GM21423 (cell line): ENCODE measurements at regions not wholly inside any gene's neighbourhood (a gene's known extent, or its start where the extent isn't known, plus 50 kb on each side); places are given as distances from the start of the nearest gene placed in this dataset.
"Not testable (repeated sequence)": the region's sequence is repeated elsewhere in the genome, so short reads cannot be mapped to it uniquely, and the experiment has no call there.

Experiments used
- ATAC-seq: cut with Tn5 transposase; IDR thresholded peaks from one replicate; pipeline ENCODE4 v1.9.1; 2021; ENCODE audit warnings: mild to moderate bottlenecking, moderate library complexity; ENCODE audit not compliant: unreplicated experiment

GRCh38 chr16:26840691-26841090, 226.0 kb upstream of the C16orf82 start:
- ATAC-seq = no peak

DNA sequence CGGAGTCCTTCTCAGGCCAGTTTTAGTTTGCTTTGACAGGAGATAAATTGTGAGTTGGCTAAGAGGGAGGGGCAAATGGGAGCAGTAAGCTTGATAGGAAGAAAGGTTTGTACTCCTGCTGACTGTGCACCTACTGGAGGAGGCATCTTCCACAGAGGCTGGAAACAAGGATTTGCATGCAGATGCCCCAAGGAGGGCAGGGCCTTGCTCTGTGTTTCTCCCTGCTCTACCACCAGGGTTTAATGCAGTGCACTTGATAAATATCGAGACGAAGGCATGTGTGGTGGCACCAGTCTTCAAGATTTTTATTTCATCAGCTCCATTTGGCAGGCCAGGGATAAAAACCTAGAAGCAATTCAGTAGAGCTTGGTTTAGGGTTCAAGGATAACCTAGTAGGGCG, 210.5 kb upstream of the C16orf82 start:
- no peak for ATAC-seq

DNA sequence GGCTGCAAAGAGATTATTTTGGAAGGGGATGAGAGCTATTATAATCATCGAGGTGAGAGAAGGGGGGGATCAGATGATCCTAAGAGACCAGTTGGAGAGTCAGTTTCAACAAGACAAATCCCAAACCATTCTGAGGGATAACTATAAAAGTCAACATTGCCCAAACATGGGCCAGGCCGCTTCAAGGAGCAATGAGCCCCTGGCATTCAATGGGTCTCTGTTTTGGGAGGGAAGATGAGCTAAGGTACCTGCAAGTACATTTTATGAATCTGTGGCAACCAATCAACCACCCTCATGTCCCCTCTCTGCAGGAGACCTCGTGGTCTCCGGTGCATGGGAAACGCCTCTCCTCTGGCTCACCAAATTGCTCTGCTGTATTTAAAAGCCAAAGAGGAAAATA, 209.9 kb upstream of the C16orf82 start:
- ATAC-seq = no peak

DNA sequence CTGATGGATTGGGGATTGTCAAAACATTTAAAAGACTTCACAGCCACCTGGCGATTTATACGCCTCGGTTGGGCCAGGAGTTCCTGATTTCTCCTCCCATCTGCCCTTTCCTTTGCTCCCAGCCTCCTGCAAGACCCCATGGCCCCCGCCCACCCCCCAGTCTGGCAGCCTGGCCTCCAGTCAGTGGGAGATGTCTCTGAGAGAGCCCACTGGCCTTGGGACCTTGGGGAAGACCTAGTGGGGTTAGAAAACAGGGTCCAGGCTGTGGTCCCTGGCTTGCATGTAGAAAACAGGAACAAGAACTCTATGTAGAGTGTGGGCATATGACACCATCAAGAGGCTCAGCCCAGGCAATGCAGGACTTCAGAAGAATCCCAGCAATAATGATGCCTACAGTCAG, 209.4 kb upstream of the C16orf82 start:
- no peak for ATAC-seq

DNA sequence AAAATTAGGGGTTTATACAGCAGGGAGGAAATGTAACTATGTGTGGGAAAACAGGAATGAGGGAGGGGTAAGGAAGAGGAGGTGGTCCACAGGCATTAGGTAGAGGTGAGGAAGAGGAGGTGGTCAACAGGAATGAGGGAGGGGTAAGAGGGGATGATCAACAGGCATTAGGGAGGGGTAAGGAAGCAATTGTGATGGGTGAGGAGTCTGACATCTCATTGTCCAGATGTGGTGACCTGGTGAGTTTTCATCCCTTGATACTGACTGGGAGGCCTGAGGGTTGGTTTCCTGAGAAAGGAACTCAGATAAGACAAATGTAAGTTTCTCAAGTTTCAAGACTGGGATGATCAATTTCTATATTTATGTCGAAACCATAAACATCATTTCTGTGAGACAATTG, 206.2 kb upstream of the C16orf82 start:
- no peak for ATAC-seq

- no peak for ATAC-seq
Observed at GRCh38 chr16:26863931-26864330, 202.8 kb upstream of the C16orf82 start.

DNA sequence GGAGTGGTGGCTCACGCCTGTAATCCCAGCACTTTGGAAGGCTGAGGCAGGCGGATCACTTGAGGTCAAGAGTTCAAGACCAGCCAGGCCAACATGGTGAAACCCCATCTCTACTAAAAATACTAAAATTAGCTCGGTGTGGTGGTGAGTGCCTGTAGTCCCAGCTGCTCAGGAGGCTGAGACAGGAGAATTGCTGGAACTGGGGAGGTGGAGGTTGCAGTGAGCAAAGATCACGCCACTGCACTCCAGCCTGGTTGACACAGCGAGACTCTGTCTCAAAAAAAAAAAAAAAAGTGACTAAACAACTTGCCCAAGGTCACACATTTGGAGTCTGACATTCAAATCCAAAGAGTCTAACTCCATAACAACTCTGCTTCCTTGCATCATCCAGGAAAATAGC, 192.4 kb upstream of the C16orf82 start:
- ATAC-seq = not testable (repeated sequence)

GRCh38 chr16:26877421-26877820, 189.3 kb upstream of the C16orf82 start:
- ATAC-seq = no peak

GRCh38 chr16:26885674-26886073, 181.1 kb upstream of the C16orf82 start:
- no peak for ATAC-seq

DNA sequence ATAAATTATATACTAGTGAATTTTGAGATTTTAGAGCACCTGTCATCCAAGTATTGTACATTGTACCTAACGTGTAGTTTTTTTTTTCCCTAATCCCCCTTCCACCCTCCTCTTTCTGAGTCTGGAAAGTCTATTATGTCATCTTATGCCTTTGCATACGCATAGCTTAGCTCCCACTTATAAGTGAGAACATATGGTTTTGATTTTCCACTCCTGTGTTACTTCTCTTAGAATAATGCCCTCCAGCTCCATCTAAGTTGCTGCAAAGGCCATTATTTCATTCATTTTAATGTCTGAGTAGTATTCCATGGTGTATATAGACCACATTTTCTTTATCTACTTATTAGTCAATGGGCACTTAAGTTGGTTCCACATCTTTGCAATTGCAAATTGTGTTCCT, 177.0 kb upstream of the C16orf82 start:
- ATAC-seq = no peak

- no peak for ATAC-seq
Observed at GRCh38 chr16:26898200-26898599, 168.5 kb upstream of the C16orf82 start.

DNA sequence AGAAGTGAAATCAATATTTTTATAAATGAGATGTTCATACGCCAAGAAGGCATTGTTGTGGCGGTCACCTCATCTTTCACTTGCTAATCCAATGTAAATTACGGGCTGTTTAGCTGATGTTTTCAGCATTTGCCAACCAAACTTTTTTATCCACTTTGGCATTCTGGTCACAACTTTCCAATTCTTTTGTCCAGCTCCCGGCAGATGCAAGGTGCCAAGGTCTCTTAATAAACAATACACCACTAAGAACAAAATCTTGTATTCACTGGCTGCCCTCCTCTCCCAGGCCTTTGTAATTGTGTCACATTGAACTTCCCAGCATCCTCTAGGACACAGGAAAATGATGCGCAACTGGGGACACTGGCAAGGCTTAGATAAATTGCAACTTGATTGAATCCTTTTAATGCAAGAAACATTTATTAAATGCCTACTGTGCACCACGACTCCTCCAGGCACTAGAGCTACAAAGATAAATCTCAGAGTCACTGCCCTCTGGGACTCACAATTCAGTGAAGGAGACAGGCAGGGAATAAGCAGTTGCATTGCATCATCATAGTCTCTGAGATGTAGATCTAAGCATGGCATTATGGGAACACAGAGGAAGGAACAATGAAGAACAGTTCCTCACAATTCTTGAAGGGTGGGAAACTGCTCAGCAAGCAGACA, 165.4 kb upstream of the C16orf82 start:
- ATAC-seq = no peak

DNA sequence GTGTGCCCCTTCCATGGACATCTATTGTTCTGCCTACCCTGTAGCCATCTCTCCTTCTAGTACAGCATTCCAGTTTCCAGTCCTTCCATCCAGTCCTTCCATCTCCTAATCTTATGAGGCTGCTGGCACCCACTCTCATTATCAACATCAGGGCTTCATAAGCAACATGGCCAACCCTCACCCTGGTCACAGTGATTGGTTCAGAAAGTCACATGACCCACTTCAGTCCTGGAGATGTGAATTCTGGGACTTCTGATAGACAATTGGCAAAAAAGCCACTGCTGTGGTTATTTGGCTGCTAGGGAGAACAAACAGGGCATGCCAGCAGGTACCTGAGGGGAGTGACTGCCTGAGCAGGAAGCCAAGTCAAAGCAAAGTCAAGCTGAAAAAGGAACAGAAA, 164.7 kb upstream of the C16orf82 start:
- ATAC-seq = no peak

DNA sequence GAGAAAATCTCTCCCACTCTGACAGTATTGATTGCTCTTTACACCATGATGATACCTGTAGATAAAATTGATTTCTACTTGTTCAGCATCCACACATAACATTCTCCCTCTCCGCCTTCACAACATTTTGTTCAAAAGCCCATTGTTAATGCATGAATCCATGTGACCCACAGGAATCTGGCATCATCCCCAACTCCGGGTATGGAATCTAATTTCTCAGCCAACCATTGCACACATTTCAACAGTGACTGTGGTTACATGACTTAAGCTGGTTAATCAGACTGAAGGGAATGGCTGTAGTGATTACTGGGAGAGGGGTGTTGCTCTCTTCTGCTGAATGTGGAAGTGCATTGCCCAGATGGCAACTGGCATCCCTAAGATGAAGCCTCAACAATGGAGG, 161.4 kb upstream of the C16orf82 start:
- no peak for ATAC-seq

- no peak for ATAC-seq
Observed at GRCh38 chr16:26909623-26910022, 157.1 kb upstream of the C16orf82 start.

- no peak for ATAC-seq
Observed at GRCh38 chr16:26911436-26911835, 155.3 kb upstream of the C16orf82 start.

- ATAC-seq = no peak
Observed at GRCh38 chr16:26913851-26914250, 152.9 kb upstream of the C16orf82 start.

GRCh38 chr16:26930786-26931581, 135.7 kb upstream of the C16orf82 start:
- ATAC-seq = no peak

DNA sequence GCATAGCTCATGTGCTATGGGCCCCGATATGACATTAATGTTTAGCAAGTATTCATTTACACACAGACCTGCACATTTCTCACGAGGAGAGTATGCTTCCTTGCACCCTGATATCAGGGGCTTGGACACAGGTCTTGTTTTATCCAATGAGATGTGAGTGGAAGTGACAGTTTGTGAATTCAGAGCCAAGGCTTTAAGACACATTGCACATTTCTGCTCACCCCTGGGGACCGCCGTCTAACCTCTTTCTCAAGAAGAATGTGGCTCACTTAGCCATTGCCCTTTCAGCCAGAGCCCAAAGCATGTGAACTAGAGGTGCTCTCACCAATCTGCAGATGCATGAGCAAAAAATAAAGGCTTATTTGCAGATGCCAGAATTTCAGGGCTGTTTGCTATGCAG, 116.1 kb upstream of the C16orf82 start:
- no peak for ATAC-seq

DNA sequence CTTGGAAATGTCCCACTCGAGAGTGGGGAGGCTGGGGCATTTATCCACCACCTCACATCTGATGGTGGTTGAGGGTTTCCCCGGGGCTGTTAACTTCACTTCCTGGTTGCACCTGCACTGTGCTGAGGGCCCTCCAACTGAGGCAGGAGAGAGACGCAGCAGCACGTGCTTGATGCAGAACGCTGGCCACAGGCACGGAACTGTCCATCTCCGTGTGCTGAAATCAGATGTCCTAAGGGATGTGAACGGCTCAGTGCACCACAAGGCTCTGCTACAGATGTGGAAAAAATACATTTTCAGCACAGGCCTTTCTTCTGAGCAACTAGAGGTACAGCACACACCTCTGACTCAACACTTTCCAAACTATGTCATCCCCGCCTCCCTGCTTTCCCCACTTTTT, 114.8 kb upstream of the C16orf82 start:
- ATAC-seq = no peak

GRCh38 chr16:26952411-26952810, 114.3 kb upstream of the C16orf82 start:
- no peak for ATAC-seq

- no peak for ATAC-seq
Observed at GRCh38 chr16:26957283-26957859, 109.4 kb upstream of the C16orf82 start.
